Neural crest cell (in vitro differentiated cells): ENCODE measurements at regions not wholly inside any gene's neighbourhood (a gene's known extent, or its start where the extent isn't known, plus 50 kb on each side); places are given as distances from the start of the nearest gene placed in this dataset.
A peak's percentile ranks its signal among the peaks of the same experiment; 100 is the strongest.

ENCODE experiments used
- DNase-seq: peaks from one replicate; pipeline ENCODE4 v3.0.0; 2021; ENCODE audit warnings: low read depth, mixed read lengths, low spot score
- H3K27ac Mint-ChIP-seq: one replicate; pipeline ENCODE4 v1.8.0; 2021; ENCODE audit warnings: mild to moderate bottlenecking, mixed read lengths; ENCODE audit not compliant: unreplicated experiment
- H3K27me3 Mint-ChIP-seq: 2 replicates; pipeline ENCODE4 v1.8.0; 2021; ENCODE audit warnings: low read depth, mild to moderate bottlenecking, mixed read lengths
- H3K36me3 Mint-ChIP-seq: 2 replicates; pipeline ENCODE4 v1.8.0; 2021; ENCODE audit warnings: low read depth, mild to moderate bottlenecking, mixed read lengths
- H3K4me1 Mint-ChIP-seq: 2 replicates; pipeline ENCODE4 v1.8.0; 2021; ENCODE audit warnings: mixed read lengths
- H3K4me3 Mint-ChIP-seq: one replicate; pipeline ENCODE4 v1.8.0; 2021; ENCODE audit warnings: mild to moderate bottlenecking, mixed read lengths
- H3K9me3 Mint-ChIP-seq: 2 replicates; pipeline ENCODE4 v1.8.0; 2021; ENCODE audit warnings: mixed read lengths
- TF ChIP-seq, protein P1 (sequence below): fragments of 200-600 bp; sonication (generic); conservative IDR thresholded peaks from 2 replicates; pipeline ENCODE4 v1.5.0; 2021; ENCODE audit warnings: antibody characterized with exemption, mild to moderate bottlenecking

DNA sequence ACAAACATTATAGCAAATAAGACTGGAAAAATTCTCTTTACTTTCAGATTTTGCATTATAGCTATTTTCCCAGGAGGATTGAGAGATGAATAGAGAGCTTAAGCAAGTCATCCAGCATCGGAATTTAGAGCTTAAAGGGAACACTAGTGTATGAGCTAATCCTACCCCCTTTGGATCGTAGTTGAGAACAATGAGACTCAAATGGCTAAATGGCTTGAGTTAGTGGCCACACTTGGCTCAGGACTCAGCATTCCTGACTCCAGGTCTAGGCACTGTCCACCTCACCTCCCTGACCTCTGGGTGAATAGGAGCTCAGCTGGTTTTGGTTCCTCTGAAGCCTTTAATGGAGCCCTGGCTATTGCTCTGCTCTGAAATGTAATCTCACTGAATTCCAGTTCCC is 97.5 kb upstream of the CXCR4 start:
- H3K9me3 Mint-ChIP-seq: peaks cover 7% of the 10 kb centered on the region
- no peak overlapping the region for H3K4me3 Mint-ChIP-seq
- peaks cover 2% of the 10 kb centered on the region for H3K36me3 Mint-ChIP-seq
- no peak overlapping the region for H3K27ac Mint-ChIP-seq
- no peaks in the 10 kb centered on the region for H3K27me3 Mint-ChIP-seq
- H3K4me1 Mint-ChIP-seq: peaks cover 22% of the 10 kb centered on the region
- TF ChIP-seq, protein P1, sequence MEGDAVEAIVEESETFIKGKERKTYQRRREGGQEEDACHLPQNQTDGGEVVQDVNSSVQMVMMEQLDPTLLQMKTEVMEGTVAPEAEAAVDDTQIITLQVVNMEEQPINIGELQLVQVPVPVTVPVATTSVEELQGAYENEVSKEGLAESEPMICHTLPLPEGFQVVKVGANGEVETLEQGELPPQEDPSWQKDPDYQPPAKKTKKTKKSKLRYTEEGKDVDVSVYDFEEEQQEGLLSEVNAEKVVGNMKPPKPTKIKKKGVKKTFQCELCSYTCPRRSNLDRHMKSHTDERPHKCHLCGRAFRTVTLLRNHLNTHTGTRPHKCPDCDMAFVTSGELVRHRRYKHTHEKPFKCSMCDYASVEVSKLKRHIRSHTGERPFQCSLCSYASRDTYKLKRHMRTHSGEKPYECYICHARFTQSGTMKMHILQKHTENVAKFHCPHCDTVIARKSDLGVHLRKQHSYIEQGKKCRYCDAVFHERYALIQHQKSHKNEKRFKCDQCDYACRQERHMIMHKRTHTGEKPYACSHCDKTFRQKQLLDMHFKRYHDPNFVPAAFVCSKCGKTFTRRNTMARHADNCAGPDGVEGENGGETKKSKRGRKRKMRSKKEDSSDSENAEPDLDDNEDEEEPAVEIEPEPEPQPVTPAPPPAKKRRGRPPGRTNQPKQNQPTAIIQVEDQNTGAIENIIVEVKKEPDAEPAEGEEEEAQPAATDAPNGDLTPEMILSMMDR: no peak
- no peak for DNase-seq

DNA sequence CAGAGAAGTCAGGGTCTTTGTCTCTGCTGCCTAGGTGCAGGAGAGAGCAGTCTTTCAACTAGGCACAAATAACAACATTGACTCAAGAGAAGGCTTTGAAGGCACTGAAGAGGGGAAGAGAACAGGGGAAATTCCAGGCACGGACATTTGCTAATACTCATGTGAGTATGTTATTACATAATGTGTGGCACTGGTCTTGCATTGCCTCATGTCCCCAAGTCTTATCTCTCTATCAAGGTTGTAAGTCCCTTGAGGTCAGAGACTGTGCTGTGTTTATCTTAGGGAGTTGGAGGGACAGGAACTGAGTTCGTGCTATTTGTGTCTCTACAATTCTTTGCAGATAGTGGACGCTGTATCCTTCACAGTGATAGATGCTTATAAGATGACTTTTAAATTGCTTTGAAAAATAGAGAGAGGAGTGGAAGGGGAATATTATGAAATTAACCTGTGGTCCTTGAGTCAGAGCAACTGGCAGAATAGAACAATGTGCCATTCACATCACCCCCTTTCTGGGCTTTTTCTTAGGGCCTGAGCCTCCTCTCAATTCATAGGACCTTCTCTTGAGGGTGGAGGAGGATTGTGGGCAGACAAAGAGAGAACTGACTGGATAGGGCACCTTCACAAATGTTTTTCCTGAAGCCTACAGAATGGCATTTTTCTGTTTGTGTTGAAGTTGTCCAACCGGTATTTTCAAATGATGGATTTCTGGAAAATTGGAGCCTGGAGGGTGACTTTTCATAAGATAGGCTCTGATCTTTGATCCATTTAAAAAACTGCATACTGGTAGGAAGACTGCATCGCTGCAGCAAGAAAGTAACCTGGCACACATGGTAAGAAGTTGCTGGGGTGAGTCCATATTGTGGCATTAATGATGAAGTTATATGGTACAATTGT is 96.6 kb upstream of the CXCR4 start:
- Mint-ChIP-seq H3K27ac (no peak overlapping the region), H3K9me3 (peaks cover 8% of the 10 kb centered on the region), H3K4me1 (peaks cover 13% of the 10 kb centered on the region), H3K27me3 (no peaks in the 10 kb centered on the region), H3K4me3 (no peak overlapping the region), H3K36me3 (peaks cover 4% of the 10 kb centered on the region)
- no peak for DNase-seq
- TF ChIP-seq, protein P1: no peak

DNA sequence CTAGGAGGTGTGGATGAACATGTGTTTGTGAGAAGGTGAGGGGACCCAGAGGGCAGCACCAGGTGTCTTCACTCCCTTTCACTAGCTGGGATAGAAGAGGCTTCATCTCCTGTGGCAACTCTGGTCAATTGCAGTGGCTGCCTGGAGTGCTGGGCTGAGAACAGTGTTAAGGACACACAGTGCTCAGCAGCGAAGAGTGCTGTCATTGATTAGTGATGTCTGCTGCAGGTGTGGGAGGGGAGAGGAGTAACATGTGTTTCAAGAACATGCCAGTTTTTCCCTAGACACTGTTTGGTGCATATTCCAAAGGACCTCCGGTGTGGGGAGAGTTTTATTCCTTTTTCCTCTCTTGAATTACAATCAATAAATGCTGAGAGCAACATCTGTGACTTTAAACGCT is 95.9 kb upstream of the CXCR4 start:
- no peaks in the 10 kb centered on the region for H3K27me3 Mint-ChIP-seq
- TF ChIP-seq, protein P1: no peak
- no peak overlapping the region for H3K4me3 Mint-ChIP-seq
- H3K4me1 Mint-ChIP-seq: peaks cover 16% of the 10 kb centered on the region
- H3K27ac Mint-ChIP-seq: peak overlapping the region; percentile 77
- H3K9me3 Mint-ChIP-seq: peaks cover 11% of the 10 kb centered on the region
- DNase-seq: no peak
- H3K36me3 Mint-ChIP-seq: peaks cover 8% of the 10 kb centered on the region

DNA sequence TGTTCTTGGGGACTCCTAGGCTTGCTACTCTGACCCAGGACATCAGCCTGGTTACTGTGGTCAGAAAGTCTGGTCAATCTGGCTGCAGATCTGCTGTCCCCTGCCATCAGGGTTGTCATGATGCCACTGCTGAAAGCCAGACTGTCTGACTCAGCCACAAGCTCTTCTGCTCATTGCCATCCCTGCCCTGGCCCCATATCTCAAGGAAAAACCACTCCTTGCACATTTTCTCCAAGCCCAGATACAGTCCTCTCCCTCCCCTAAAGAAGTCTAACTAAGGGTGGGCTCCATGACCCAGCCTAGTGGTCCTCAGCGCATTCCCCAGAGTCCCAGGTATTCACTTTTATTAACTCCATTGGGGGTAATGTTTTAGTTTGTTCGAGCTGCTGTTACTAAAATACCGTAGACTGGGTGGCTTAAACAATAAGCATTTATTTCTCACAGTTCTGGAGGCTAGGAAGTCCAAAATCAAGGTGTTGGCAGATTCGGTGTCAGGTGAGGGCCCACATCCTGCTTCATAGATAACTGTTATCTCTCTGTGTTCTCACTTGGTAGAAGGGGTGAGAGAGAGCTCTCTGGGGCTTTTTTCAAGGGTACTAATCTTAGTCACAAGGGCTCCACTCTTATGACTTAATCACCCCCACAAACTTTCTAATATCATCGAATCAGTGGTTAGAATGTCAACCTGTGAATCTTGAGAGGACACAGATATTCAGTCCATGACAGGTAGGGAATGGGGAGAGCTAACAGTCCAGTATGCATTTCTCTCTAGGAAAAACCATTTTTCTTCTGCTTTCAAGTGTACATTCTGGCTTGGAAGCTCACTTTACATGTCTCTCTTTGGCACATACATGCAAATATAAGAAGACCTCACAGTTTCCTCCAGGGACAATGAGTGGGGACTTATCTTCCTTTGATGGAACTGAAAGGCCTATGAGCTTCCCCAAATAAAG is 94.8 kb upstream of the CXCR4 start:
- peaks cover 11% of the 10 kb centered on the region for H3K9me3 Mint-ChIP-seq
- no peaks in the 10 kb centered on the region for H3K27me3 Mint-ChIP-seq
- H3K4me1 Mint-ChIP-seq: peaks cover 13% of the 10 kb centered on the region
- H3K4me3 Mint-ChIP-seq: no peak overlapping the region
- peaks cover 8% of the 10 kb centered on the region for H3K36me3 Mint-ChIP-seq
- no peak for DNase-seq
- no peak overlapping the region for H3K27ac Mint-ChIP-seq
- TF ChIP-seq, protein P1: no peak

DNA sequence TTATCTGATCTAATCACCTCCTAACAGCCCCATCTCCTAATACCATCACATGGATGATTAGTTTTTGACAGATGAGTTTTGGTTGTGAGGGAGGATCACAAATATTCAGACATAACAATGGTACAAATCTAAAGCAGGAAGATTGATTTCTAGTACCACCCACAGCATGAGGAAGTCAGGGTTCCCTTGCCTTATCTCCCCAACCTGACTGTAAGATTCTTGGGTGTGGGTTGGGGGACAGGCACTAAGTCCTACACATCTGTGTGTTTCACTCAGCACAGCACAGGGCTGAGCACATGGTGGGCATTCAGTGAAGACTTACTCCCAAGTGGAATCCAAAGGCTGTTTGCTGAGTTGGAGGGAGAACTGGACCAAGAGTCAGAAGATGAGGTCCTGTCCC is 93.8 kb upstream of the CXCR4 start:
- Mint-ChIP-seq H3K4me1 (peaks cover 13% of the 10 kb centered on the region), H3K4me3 (no peak overlapping the region), H3K27ac (no peak overlapping the region), H3K27me3 (no peaks in the 10 kb centered on the region), H3K36me3 (peaks cover 8% of the 10 kb centered on the region), H3K9me3 (peaks cover 11% of the 10 kb centered on the region)
- TF ChIP-seq, protein P1: no peak
- no peak for DNase-seq
